HUDEP-2 (cell line): ENCODE measurements at regions not wholly inside any gene's neighbourhood (a gene's known extent, or its start where the extent isn't known, plus 50 kb on each side); places are given as distances from the start of the nearest gene placed in this dataset.
"Not testable (repeated sequence)": the region's sequence is repeated elsewhere in the genome, so short reads cannot be mapped to it uniquely, and the experiment has no call there.

Experiments
- DNase-seq, 76 experiments: peaks; one replicate each; lab custom pipeline; 2025; ENCODE audit not compliant: unreplicated experiment in 76 of 76; lab: John Stamatoyannopoulos, UW

DNA sequence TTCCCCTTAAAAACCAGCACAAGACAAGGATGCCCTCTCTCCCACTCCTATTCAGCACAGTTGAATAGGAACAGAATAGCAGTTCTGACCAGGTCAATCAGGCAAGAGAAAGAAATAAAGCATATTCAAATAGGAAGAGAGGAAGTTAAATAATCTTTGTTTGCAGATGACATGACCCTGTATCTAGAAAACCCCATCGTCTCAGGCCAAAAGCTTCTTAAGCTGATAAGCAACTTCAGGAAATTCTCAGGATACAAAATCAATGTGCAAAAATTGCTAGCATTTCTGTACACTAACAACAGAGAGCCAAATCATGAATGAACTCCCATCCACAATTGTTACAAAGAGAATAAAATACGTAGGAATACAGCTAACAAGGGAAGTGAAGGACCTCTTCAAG is 394.1 kb upstream of the NFIA start:
- not testable (repeated sequence) for DNase-seq

DNA sequence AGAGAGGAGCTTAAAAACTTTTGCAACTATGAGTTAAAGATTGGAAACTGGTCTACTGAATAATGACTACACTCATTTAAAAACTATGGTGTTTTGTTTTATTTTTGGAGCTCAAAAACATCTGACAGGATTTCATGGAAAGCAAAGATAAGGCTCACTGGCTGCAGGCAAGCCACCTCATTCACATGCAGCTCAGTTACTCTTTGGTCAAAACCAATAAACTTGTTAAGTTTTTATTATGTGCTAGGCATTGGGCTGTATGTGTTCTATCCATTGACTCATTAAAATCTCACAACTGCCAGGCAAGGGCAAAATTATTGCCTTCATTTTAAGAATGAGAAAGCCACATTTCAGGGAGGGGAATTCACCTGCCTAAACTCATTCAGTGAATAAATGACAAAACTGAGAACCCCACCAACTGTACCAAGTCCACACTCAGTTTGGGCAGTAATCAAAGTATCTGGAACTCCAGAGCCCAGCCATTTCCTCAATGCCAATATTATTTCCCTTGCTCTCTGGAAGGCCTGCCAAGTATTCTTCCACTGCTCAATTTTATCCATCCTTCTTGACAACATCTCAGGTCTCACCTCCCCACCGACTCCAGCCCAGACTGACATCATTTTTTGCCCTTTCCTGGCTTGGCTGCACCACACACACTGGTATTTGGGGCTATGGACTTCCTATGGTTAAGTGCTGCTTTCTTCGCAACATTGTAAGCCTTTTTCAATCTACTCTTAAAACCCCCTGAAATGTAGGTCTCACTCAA is 401.1 kb upstream of the NFIA start:
- DNase-seq: no peak

DNA sequence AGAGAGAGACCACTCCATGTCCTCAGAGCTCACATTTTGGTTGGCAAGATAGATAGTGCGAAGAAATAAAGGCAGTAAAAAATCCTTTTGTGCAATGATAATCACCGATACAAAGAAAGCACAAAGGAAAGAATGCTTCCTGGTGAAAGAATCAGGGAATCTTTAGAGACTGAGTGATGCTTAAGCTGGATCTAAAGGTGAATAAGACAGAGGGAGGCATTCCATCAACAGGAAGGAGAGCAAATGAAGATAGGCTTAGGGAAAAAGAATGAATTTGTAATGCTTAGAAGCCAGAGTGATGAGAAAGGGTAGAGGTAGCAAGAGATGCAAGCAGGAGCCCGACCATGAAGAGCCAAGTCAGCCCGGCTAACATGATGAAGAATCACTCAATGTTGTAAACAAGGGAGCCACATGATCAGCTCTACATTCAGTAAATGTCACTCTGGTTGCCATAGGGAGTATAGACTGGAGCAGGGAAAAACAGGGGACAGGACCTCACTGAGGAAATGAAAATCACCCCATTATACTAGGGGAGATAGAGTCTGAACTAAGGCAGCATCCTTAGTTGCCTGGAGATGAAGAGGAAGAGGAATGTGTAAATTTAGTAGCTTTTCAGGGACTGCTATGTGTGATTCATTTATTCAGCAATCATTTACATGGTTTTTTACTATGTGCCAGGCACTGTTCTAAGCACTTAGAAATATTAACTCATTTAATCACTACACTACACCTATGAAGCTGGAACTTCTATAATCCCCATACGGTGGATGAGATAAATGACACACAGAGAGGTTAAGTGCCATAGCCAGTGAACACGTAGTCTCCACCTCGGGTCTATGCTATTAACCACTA is 402.6 kb upstream of the NFIA start:
- no peak for DNase-seq

DNA sequence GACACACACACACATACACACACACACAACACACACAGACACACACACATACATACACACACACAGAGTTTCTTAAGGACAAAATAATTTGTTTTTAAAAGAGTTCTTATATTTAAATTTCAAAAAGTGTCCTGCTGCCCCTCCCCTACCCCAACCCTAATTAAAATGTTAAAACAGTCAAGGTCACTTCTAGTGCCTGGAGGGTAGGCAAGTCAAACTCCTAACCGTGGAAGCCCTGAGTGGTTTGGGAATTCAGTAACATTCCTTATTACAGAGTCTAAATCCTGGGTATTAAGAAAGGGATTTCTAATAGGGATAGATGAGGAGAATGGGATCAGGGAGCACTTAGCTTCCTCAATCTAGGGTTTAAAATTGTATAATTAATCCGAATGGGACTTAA is 403.6 kb upstream of the NFIA start:
- no peak for DNase-seq

DNA sequence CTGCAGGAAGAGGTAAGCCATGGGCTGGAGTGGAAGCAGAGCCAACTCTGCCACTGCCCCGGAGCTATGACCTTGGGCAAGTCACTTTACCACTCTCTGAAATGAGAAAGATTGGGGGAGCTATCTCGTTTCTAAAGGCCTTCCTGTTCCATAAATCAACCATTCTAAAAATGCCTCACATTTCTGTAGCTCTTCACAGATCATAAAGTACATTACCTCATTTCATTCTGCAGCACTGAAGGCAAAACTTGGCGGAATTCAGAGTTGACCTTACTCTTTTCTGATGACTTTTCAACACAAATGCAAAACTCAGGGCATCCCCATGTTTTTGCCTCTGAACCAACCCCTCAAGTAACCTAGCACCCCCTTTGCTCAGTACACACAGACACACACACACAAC is 404.0 kb upstream of the NFIA start:
- DNase-seq: no peak

DNA sequence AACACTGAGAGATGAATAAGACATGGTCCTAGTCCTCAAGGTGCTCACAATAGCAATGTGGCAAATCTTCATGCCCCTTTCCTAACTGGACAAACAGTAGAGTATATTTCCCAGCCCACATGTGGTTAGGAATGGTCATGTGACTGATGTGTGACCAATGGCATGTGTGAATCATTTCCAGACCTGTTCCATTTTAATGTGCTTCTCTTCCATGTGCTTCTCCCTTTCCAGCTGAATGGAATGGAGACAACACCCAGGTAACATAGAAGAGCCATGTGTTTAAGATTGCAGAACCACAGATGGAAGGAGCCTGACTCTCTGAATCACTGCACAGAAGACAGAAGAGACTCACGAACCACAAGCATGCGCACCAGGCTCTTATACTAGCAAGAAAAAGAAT is 409.9 kb upstream of the NFIA start:
- no peak for DNase-seq

DNA sequence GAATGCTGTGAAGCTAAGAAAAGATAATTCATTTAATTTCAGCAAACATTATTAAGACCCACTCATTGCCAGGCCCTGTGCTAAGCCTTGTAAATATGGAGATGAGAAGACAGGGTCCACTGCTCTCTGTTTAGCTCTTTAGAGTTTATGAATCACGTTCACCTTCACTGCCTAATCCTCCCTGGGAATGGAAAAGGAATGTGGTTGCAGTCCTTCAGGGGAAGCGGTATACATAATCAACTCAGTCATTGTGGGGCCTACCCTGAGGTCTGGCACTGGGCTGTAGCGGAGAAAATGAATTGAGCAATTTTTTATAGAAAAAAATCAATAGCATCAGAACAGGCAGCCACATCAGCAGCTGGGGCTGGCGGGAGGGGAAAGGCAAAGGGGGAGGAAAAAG is 412.1 kb upstream of the NFIA start:
- no peak for DNase-seq

DNA sequence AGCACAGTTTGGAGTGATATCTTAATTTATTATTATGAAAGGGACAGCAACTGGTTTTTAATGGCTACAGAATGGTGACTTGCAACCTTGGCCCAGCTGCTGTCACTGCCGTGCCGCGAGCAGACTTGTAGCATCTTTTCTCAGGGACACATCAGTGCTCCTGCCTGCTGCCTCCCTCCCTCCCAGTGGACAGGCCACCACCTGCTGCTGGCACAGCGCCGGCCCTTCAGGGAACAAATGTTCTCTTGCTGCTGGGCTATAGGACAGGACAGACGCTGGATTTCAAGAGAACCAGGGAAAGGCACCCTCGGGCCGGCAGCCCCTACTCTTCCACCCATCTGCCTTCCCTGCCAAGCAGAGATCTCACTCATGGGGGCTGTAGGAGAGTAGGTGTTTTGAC is 413.8 kb upstream of the NFIA start:
- DNase-seq: no peak

DNA sequence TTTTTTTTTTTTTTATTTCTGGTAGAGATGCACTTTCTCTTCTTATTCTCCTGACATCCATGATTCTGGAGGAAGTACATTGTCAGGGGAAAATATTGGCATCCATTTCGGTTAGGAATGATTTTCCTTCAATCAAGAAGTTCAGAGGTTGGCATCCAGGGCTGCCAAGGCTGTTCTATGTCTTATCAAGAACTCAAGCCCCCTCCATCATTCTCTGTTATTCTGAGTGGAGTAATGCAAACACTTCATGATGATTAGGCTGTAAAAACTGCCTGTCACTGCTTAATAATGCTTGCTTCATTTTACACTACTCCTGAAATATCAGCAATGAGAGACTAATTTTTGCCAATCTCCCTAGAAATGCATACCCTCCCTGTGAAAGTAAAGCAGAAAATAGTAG is 417.1 kb upstream of the NFIA start:
- no peak for DNase-seq

DNA sequence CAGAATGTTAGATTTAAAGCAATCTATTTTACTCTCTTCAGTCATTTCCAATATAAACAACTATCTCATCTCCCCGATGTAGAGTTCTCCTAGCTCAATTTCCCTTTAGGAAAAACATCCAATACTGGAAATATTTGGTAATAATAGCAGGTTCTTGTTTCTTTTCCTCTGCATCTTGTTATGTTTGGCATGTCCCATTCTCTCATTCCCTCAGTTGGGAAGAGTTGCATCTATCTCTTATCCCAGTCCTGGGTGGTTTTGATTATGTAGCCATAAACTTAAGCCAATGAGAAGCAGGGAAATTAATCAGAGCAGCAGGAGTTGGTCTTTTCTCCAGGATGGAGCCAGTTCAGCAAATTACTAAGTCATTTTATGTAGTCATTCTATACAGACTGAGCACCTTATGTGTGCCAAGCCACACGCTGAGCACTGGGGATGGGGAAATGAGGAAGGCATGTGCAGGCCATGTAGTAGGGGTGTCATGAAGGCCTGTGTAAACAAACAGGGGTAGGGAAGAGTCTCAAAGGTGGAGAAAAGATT is 418.2 kb upstream of the NFIA start:
- DNase-seq: no peak

DNA sequence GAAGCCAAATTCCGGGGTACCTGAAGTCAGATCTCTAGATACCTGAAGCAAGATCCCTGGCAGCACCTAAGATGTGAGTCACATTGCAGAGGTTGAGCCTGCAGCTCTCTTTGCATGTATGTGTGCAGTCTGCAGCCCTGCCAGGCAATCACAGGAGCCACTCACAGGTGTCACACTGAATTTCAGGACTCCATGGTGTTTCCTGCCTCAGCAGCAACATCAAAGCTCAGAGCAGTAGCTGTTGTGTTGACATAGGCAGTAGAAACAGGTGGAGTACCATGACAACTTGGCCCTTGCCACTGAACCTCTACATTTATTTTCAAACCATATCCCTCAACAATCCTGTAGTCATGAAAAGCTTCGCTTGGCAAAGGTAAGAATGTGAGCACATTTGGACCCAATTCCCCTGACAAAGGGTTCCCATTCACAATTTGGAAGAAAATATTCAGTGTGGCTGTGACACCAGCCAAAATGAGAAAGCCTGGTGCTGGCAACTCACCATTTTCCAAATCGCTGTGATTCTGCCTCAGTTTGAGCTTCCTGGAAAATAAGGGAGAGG is 419.8 kb upstream of the NFIA start:
- no peak for DNase-seq

DNA sequence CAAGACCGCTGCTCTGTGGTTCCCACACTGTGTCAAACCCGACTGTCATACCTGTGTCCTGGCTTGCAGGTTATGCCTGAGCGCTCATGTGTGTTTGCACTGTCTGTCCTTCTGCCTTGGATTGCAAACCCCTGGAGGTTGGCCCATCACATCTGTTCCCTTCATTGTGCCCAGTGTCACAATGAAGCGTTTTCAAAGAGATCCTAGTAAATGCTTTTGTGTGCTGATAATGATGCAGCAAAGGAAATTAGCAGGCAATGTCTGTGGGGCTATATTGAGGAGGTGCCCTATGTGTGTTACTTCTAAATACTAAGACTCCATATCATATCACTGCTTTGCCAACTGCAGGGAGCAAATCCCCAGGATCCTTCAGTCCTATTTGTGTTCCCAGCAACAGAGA is 424.4 kb upstream of the NFIA start:
- DNase-seq: no peak

DNA sequence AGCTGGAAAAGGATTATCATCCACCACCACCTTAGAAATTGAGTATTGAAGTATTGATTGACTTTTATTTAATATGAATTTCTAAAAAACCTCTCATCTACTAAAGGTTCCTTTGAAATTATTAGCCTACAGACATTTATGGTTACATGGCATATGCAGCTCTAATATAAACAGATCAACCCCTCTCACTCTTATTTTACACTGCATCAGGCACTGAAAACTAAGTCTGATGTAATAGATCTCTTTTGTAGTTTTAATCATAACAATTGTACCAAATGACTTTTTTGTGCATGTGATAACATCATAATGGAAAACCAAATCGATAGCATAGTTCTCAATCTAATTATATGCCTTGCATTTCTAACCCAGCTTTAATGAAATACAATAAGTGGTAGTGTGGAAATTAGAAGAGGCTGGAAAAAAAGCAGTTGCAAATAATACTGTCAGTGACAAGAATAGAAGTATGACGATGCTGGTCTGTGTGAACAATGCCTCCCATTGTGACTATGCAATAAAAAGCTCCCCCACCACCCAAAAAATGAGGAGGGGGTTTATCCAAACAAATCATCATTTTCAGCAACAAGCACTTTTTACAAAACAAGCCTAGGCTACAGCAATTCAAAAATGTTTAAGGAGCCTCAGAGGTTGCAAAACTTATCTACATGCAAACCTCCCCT is 426.5 kb upstream of the NFIA start:
- no peak for DNase-seq

DNA sequence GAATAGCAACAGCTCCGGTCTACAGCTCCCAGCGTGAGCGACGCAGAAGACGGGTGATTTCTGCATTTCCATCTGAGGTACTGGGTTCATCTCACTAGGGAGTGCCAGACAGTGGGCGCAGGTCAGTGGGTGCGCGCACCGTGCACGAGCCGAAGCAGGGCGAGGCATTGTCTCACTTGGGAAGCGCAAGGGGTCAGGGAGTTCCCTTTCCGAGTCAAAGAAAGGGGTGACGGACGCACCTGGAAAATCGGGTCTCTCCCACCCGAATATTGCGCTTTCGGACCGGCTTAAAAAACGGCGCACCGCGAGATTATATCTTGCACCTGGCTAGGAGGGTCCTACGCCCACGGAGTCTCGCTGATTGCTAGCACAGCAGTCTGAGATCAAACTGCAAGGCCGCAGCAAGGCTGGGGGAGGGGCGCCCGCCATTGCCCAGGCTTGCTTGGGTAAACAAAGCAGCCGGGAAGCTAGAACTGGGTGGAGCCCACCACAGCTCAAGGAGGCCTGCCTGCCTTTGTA is 442.3 kb upstream of the NFIA start:
- DNase-seq: not testable (repeated sequence)

DNA sequence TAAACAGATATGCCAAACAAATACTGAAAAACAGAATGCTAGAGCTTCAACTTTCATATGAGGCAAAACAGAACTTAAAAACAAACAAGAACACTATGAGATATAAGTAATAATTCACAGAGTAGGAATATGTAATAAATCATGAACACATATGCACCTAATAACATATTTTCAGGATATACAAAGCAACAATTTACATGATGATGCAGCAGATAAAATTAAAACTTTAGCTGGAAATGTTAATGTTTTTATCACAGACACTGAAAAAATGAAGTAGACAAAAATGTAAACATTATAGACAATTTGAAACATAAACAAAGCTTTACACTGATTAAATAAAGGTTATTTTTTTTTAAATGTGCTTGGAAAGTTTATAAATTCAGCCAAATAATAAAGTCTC is 443.1 kb upstream of the NFIA start:
- no peak for DNase-seq

DNA sequence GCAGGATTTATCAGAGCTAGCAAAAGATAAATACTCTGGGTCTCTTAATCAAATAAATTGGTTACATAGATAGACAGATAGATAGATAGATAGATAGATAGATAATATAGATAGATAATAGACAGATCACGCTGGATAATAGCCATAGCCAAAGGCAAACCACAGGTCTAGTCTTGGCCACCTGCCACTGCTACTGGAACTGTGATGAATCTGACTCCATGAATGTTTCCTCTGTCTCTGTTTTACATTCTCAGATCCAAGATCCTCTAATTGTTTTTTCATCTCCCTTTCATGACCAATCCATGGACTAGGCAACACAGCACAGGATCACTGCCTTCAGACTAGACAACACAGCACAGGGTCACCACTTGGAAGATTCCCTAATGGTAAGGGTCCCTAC is 444.7 kb upstream of the NFIA start:
- no peak for DNase-seq

DNA sequence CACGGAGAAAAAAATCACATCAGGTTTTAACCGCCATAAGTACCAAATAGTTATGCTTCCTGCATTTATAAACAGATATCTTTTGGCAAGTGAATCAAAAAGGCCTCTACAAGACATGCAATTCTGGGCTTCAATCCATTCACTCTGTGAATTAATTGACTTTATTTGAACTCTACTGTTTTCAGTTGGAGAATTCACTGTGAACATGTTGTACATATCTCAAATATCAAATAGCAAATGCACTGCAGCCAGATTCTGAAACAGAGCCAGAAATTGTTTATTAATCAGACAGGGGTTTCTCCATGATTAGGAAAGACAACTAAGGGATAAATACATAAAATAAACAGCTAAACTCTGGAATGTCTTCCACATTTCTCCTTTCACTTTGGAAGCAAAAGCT is 445.4 kb upstream of the NFIA start:
- DNase-seq: no peak

DNA sequence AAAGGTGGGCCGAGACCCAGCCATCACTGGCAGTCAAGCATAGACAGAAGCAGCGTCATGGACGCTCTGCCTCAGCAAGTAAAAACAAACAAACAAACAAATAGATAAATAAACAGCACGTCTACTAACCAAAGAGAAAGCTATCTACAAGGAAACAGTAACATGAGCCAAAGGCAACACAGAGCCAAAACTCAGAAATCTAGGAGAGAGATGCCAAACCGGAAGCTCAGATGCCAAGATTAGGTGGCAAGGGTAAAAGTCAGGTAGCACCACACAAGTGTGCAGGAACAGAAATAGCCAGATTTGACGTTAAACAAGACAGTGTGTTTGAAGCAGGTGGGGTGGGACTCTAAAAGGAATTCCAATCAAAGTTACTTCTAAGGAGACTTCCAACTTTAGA is 448.3 kb upstream of the NFIA start:
- DNase-seq: no peak

DNA sequence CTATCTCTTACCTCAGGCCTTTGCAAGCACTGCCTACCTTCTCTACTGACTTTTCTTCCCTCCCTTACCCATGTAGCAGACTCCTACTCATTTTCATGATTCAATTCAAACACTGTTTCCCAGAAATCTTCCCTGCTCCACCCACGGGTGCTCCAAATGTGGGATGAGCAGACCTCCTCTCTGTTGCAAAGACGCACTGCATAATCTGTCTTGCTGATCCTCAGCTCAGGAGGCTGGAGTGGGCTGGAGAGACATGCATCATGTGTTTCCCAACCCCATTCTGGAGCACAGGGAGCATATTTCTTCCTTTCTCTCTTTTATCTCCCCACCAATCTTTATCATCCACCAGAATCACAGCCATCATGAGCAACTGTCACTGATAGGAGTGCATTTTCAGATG is 459.9 kb upstream of the NFIA start:
- DNase-seq: no peak

DNA sequence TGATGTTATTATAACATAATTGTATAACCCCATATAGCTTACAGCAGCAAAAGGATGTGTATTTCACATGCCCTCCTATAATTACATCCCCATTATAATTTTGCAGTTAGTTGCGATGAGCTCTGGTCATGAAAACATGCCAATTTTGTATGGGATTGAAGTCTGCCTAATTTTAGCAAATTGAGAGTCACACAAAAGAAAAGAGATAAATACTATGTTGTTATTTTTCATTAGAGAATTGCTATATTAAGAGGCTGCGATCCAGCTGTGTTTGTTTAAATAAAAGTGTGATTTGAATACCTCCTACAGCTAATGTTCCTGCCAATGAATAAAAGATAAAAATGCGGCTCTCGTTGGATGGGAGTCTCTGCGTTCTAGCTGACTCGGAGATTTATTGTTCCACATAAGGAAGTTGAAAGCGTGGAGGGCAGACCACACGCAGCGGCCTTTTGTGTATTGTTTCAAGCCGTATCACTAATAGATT is 461.0 kb upstream of the NFIA start:
- DNase-seq: no peak

DNA sequence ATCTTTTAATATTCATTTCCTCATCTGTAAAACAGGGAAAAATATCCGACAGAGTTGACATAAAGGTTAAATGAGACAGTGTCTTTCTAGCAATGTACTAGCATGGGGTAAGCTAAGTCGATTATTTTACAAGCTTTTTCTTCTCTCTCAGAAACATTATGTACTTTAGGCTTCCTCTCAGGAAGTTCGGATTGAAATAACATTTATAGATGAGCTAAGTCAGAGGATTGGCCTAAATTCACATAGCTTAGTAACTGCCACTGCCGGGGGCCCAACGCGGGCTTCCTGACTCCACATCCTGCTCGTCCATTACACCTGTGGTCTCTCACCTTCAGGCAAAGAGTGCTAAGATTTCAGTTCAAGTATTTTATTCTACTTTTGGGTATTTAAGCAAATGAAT is 462.3 kb upstream of the NFIA start:
- no peak for DNase-seq
